ENCODE measurements at regions not wholly inside any gene's neighbourhood (a gene's known extent, or its start where the extent isn't known, plus 50 kb on each side); places are given as distances from the start of the nearest gene placed in this dataset.
"Not testable (repeated sequence)": the region's sequence is repeated elsewhere in the genome, so short reads cannot be mapped to it uniquely, and the experiment has no call there.

DNA sequence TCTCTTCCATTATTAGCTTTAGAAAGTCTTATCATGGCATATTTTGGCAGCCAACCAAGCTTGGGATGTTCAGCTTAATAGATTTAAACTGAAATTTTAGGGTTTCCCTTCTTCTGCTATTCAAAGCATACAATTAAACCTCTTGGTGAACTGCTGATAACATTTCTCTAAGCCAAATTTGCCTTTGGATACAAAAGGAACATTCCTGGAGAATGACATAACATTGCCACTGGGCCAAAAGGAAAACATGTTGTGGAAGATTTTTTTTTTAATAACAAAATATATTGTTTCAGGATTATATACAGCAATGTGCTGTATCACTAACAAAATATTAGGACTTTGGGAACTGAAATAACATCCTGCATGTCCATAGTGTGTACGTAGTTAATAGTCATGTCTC is 215.1 kb upstream of the TBX18 start:
- H3K9me3 ChIP-seq (ENCODE audit: insufficient read depth, low read depth, low read length), result no peaks in the 10 kb centered on the region
- H3K36me3 ChIP-seq (ENCODE audit: insufficient read depth, low read length), result no peaks in the 10 kb centered on the region
- H3K4me1 ChIP-seq (ENCODE audit: insufficient read depth, low read length), result no peaks in the 10 kb centered on the region
- H3K27me3 ChIP-seq (ENCODE audit: insufficient read depth, low read length), result no peaks in the 10 kb centered on the region
- no peak overlapping the region for H3K4me3 ChIP-seq (ENCODE audit: low read length)
- WGBS, result no CpG with 5 or more reads among the region's 1 CpG
- no peak overlapping the region for H3K9ac ChIP-seq (ENCODE audit: low read depth, low read length)
- no peak overlapping the region for H3K27ac ChIP-seq (ENCODE audit: low read depth, low read length)

- Histone ChIP-seq H3K4me3 (ENCODE audit: low read length) (no peak overlapping the region), H3K27me3 (ENCODE audit: insufficient read depth, low read length) (no peaks in the 10 kb centered on the region), H3K27ac (ENCODE audit: low read depth, low read length) (no peak overlapping the region), H3K9me3 (ENCODE audit: insufficient read depth, low read depth, low read length) (no peaks in the 10 kb centered on the region), H3K9ac (ENCODE audit: low read depth, low read length) (no peak overlapping the region), H3K36me3 (ENCODE audit: insufficient read depth, low read length) (no peaks in the 10 kb centered on the region), H3K4me1 (ENCODE audit: insufficient read depth, low read length) (no peaks in the 10 kb centered on the region)
- 88% methylated on average over 1 of the region's 1 CpG for WGBS
These were observed 212.9 kb upstream of the TBX18 start for GRCh38 chr6:84977363-84977705.

DNA sequence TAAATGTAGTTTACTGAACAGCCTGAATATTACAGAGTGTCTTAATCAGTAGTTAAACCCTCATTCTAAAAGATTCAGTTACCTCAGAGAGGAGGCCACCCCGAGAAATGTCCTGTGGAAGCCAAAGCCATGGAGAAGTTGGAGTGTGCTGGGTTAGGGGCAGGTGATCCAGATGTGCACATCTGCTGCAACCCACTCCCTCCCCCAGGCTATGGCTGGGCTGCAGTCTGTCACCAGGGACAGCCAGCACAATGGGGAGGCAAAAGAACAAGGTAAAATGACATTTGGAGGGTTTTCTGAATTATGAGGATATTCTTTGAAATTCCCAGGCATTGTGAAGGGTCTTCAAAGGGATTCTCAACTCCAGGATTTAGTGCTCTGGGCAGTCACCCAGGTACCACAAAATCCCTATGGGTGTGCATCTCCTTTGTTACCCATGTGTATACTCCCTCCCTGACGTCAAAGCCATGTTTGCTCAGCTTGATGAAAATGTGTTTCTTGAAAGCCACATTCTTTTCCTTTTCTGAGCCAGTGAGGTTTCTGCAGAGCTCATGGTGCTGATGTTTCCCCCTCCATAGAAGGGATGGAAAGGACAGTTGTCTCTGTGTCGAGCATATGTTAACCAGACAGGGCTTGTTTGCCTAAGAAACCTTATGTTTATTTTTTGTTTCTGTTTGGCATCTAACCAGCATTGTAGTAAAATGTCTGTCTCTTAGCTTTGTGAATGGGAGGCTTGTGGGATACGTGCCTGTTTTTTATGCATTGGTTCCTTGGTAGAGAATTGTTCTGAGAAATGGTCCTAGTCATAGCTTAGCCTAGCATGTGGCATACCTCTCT is 212.3 kb upstream of the TBX18 start:
- Histone ChIP-seq H3K9me3 (ENCODE audit: insufficient read depth, low read depth, low read length) (no peaks in the 10 kb centered on the region), H3K4me3 (ENCODE audit: low read length) (no peak overlapping the region), H3K4me1 (ENCODE audit: insufficient read depth, low read length) (no peaks in the 10 kb centered on the region), H3K27me3 (ENCODE audit: insufficient read depth, low read length) (no peaks in the 10 kb centered on the region), H3K27ac (ENCODE audit: low read depth, low read length) (no peak overlapping the region), H3K36me3 (ENCODE audit: insufficient read depth, low read length) (no peaks in the 10 kb centered on the region), H3K9ac (ENCODE audit: low read depth, low read length) (no peak overlapping the region)
- 92% methylated on average over 4 of the region's 4 CpGs for WGBS

GRCh38 chr6:84975316-84975715 is 210.9 kb upstream of the TBX18 start:
- no peaks in the 10 kb centered on the region for H3K9me3 ChIP-seq (ENCODE audit: insufficient read depth, low read depth, low read length)

GRCh38 chr6:84973606-84974005 is 209.2 kb upstream of the TBX18 start:
- Histone ChIP-seq H3K36me3 (ENCODE audit: insufficient read depth, low read length) (no peaks in the 10 kb centered on the region), H3K4me3 (ENCODE audit: low read length) (no peak overlapping the region), H3K27me3 (ENCODE audit: insufficient read depth, low read length) (no peaks in the 10 kb centered on the region), H3K9ac (ENCODE audit: low read depth, low read length) (no peak overlapping the region), H3K27ac (ENCODE audit: low read depth, low read length) (no peak overlapping the region), H3K4me1 (ENCODE audit: insufficient read depth, low read length) (no peaks in the 10 kb centered on the region), H3K9me3 (ENCODE audit: insufficient read depth, low read depth, low read length) (peaks cover 5% of the 10 kb centered on the region)
- WGBS, result 77% methylated on average over 2 of the region's 2 CpGs

More at GRCh38 chr6:84975316-84975715, 210.9 kb upstream of the TBX18 start:
- Histone ChIP-seq H3K4me3 (ENCODE audit: low read length) (no peak overlapping the region), H3K4me1 (ENCODE audit: insufficient read depth, low read length) (no peaks in the 10 kb centered on the region), H3K36me3 (ENCODE audit: insufficient read depth, low read length) (no peaks in the 10 kb centered on the region), H3K9ac (ENCODE audit: low read depth, low read length) (no peak overlapping the region), H3K27ac (ENCODE audit: low read depth, low read length) (no peak overlapping the region), H3K27me3 (ENCODE audit: insufficient read depth, low read length) (no peaks in the 10 kb centered on the region)
- no CpG with 5 or more reads among the region's 1 CpG for WGBS

DNA sequence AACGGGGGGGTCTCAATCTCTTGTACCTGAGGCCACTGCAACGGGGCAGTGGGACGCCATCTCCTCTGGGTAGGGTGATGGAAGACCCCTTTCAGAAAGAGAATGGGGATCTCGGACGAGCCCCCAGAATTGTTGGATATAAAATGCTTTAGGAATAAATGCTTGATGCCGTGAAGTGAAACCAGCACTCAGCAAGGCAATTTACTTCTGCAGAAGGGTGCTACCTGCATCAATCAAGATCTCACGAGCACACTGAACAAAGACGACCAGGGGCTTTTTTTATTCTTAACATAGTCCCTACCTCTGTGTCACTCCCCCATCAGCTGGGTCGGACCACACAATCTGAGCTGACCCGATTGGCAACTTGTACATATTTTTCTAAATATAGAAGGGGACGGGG is 203.6 kb upstream of the TBX18 start:
- no peak overlapping the region for H3K27ac ChIP-seq (ENCODE audit: low read depth, low read length)
- no peaks in the 10 kb centered on the region for H3K36me3 ChIP-seq (ENCODE audit: insufficient read depth, low read length)
- no peak overlapping the region for H3K4me3 ChIP-seq (ENCODE audit: low read length)
- 95% methylated on average over 11 of the region's 11 CpGs for WGBS
- H3K27me3 ChIP-seq (ENCODE audit: insufficient read depth, low read length), result no peaks in the 10 kb centered on the region
- H3K4me1 ChIP-seq (ENCODE audit: insufficient read depth, low read length), result no peaks in the 10 kb centered on the region
- H3K9ac ChIP-seq (ENCODE audit: low read depth, low read length), result no peak overlapping the region
- H3K9me3 ChIP-seq (ENCODE audit: insufficient read depth, low read depth, low read length), result peaks cover 16% of the 10 kb centered on the region

DNA sequence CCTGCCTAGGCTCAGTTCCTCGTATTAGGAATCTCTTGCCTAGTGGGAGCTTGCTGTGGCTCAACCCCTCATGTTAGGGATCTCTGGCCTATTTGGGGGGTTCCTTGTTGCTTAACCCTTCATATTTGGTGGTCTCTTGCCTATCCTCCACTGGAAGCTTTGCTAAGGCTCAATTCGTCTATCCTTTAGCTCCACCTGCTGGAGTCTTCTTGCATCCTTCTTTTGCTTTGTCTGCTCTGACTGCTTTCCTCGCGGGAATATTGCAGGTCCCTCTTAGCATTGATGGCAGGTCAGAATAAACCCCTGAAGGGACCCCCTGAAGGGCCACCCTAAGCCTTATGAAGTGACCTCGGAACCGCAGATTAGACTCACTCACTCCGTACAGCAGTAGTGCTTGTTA is 203.0 kb upstream of the TBX18 start:
- Histone ChIP-seq H3K4me3 (ENCODE audit: low read length) (no peak overlapping the region), H3K9me3 (ENCODE audit: insufficient read depth, low read depth, low read length) (peaks cover 16% of the 10 kb centered on the region)

GRCh38 chr6:84953111-84953755 is 188.8 kb upstream of the TBX18 start:
- no peaks in the 10 kb centered on the region for H3K9me3 ChIP-seq (ENCODE audit: insufficient read depth, low read depth, low read length)
- no peak overlapping the region for H3K27ac ChIP-seq (ENCODE audit: low read depth, low read length)
- no peak overlapping the region for H3K4me3 ChIP-seq (ENCODE audit: low read length)
- H3K9ac ChIP-seq (ENCODE audit: low read depth, low read length), result no peak overlapping the region
- peaks cover 11% of the 10 kb centered on the region for H3K4me1 ChIP-seq (ENCODE audit: insufficient read depth, low read length)
- no peaks in the 10 kb centered on the region for H3K36me3 ChIP-seq (ENCODE audit: insufficient read depth, low read length)
- WGBS, result 44% methylated on average over 2 of the region's 2 CpGs
- no peaks in the 10 kb centered on the region for H3K27me3 ChIP-seq (ENCODE audit: insufficient read depth, low read length)

More for the DNA sequence above, 203.0 kb upstream of the TBX18 start:
- 59% methylated on average over 7 of the region's 7 CpGs for WGBS
- H3K4me1 ChIP-seq (ENCODE audit: insufficient read depth, low read length), result no peaks in the 10 kb centered on the region
- H3K9ac ChIP-seq (ENCODE audit: low read depth, low read length), result no peak overlapping the region
- no peaks in the 10 kb centered on the region for H3K27me3 ChIP-seq (ENCODE audit: insufficient read depth, low read length)
- H3K36me3 ChIP-seq (ENCODE audit: insufficient read depth, low read length), result no peaks in the 10 kb centered on the region
- H3K27ac ChIP-seq (ENCODE audit: low read depth, low read length), result no peak overlapping the region

DNA sequence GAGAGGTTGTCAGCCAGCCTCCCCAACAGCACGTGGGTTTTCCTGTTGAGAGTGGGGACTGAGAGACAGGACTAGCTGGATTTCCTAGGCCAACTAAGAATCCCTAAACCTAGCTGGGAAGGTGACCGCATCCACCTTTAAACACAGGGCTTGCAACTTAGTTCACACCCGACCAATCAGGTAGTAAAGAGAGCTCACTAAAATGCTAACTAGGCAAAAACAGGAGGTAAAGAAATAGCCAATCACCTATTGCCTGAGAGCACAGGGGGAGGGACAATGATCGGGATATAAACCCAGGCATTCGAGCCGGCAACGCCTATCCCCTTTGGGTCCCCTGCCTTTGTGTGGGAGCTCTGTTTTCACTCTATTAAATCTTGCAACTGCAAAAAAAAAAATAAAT is 180.5 kb upstream of the TBX18 start:
- not testable (repeated sequence) for H3K4me3 ChIP-seq (ENCODE audit: low read length); H3K4me1 ChIP-seq (ENCODE audit: insufficient read depth, low read length); H3K36me3 ChIP-seq (ENCODE audit: insufficient read depth, low read length); H3K9ac ChIP-seq (ENCODE audit: low read depth, low read length); H3K9me3 ChIP-seq (ENCODE audit: insufficient read depth, low read depth, low read length); H3K27me3 ChIP-seq (ENCODE audit: insufficient read depth, low read length); H3K27ac ChIP-seq (ENCODE audit: low read depth, low read length)
- 94% methylated on average over 7 of the region's 7 CpGs for WGBS

DNA sequence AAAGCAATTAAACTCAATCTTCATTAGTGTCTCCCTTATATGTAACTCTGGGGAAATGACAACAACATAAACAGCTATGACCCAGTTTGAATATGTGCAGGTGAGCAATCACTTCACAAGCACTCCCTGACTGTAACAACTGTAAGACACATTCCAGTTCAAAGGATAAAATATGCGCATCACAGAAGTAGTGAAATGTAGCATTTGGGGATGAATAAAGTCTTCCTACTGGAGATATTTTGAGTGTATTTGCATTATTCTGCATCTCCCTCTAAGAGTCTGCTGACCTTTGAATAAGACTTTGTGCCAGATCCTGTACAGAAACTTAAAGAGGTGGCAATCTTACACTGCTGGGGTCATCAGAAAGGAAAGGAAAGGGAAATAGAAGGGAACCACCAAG is 179.5 kb upstream of the TBX18 start:
- Histone ChIP-seq H3K9ac (ENCODE audit: low read depth, low read length) (no peak overlapping the region), H3K36me3 (ENCODE audit: insufficient read depth, low read length) (no peaks in the 10 kb centered on the region), H3K27ac (ENCODE audit: low read depth, low read length) (no peak overlapping the region), H3K9me3 (ENCODE audit: insufficient read depth, low read depth, low read length) (no peaks in the 10 kb centered on the region), H3K4me3 (ENCODE audit: low read length) (no peak overlapping the region), H3K4me1 (ENCODE audit: insufficient read depth, low read length) (no peaks in the 10 kb centered on the region; the same call in 1 of the 2 replicates), H3K27me3 (ENCODE audit: insufficient read depth, low read length) (no peaks in the 10 kb centered on the region)
- WGBS, result 100% methylated on average over 1 of the region's 1 CpG

- not testable (repeated sequence) for H3K4me1 ChIP-seq (ENCODE audit: insufficient read depth, low read length); H3K27me3 ChIP-seq (ENCODE audit: insufficient read depth, low read length)
These were observed 177.2 kb upstream of the TBX18 start for GRCh38 chr6:84941609-84942008.

More at GRCh38 chr6:84941609-84942008, 177.2 kb upstream of the TBX18 start:
- not testable (repeated sequence) for H3K27ac ChIP-seq (ENCODE audit: low read depth, low read length); H3K9ac ChIP-seq (ENCODE audit: low read depth, low read length); H3K4me3 ChIP-seq (ENCODE audit: low read length); H3K36me3 ChIP-seq (ENCODE audit: insufficient read depth, low read length); H3K9me3 ChIP-seq (ENCODE audit: insufficient read depth, low read depth, low read length)

Measured in HUES64 (cell line).